ENCODE measurements at regions not wholly inside any gene's neighbourhood (a gene's known extent, or its start where the extent isn't known, plus 50 kb on each side); places are given as distances from the start of the nearest gene placed in this dataset.

- H3K27ac ChIP-seq (ENCODE audit: low read length in 2 of 2): no peak overlapping the region
- no peaks in the 10 kb centered on the region for H3K4me1 ChIP-seq (ENCODE audit: control insufficient read depth in 2 of 2, insufficient read depth in 2 of 2, low read length in 2 of 2)
- CTCF ChIA-PET: no interaction called here
- H3K9me3 ChIP-seq (ENCODE audit: control extremely low read depth in 1 of 3, control insufficient read depth in 2 of 3, insufficient read depth in 1 of 3, low read length in 2 of 3): peaks cover 0 to 4% (median 0%) of the 10 kb centered on the region in 3 donors
- H3K27me3 ChIP-seq (replicated peaks in 1 of 4; ENCODE audit: control extremely low read depth in 1 of 4, control insufficient read depth in 3 of 4, insufficient read depth in 4 of 4, low read length in 3 of 4): no peaks in the 10 kb centered on the region
- H3K79me2 ChIP-seq (ENCODE audit: control insufficient read depth, insufficient read depth, low read length): no peaks in the 10 kb centered on the region
- H2AFZ ChIP-seq (ENCODE audit: insufficient read depth, low read depth, low read length, poor library complexity, severe bottlenecking): no peak overlapping the region
- Mint-ChIP-seq H3K4me3 (no peak overlapping the region), H3K27me3 (peaks cover 10% of the 10 kb centered on the region), H3K27ac (no peak overlapping the region), H3K9me3 (ENCODE audit: insufficient read depth) (no peaks in the 10 kb centered on the region), H3K4me1 (no peaks in the 10 kb centered on the region)
- no peak overlapping the region for H3K4me3 ChIP-seq (ENCODE audit: control extremely low read depth in 1 of 5, extremely low read depth in 1 of 5, insufficient read depth in 1 of 5, low read depth in 2 of 5, low read length in 4 of 5)
- H3K9ac ChIP-seq (ENCODE audit: low read length): no peak overlapping the region
- no peak overlapping the region for H3K4me2 ChIP-seq (replicated peaks; ENCODE audit: low read depth, low read length, poor library complexity, severe bottlenecking)
- no peak for TF ChIP-seq CTCF (IDR thresholded peaks at IDR 0.05)
- no peak for TF ChIP-seq EZH2 (IDR thresholded peaks at IDR 0.05; ENCODE audit: borderline replicate concordance, insufficient read depth, low read depth, low read length, poor library complexity, severe bottlenecking)
- no peaks in the 10 kb centered on the region for H4K20me1 ChIP-seq (ENCODE audit: control insufficient read depth, insufficient read depth, low read length, poor library complexity, severe bottlenecking)
- POLR2A ChIA-PET: no interaction called here
- no peaks in the 10 kb centered on the region for H3K36me3 ChIP-seq (replicated peaks in 1 of 2; ENCODE audit: control extremely low read depth in 1 of 2, control insufficient read depth in 1 of 2, extremely low read depth in 1 of 2, insufficient read depth in 2 of 2, low read length in 1 of 2)
- intact Hi-C loops (cut with micrococcal nuclease): no loop called here
- no peak for ATAC-seq (ENCODE audit: low read depth)
- no peak for DNase-seq
Observed at GRCh38 chr20:52586660-52587059, 385.5 kb upstream of the TSHZ2 start.

DNA sequence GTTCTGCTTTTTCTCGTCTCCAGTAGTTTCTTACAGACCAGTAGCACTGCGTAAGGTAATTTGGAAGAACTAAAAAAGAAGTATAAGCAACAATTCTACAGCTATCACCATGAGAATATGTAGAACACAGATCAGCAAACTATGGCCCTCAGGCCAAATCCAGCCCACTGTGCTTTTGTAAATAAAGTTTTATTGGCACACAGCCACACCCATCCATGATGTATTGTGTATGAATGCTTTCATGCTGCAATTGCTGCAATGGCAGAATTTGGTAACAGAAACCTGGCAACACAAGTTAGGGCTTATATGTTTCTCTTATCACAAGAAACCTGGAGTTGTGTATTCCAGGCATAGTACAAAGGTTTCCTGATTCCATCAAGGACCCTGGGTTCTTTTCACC is 386.8 kb upstream of the TSHZ2 start:
- Mint-ChIP-seq H3K4me3 (no peak overlapping the region), H3K4me1 (no peaks in the 10 kb centered on the region), H3K27me3 (peaks cover 6% of the 10 kb centered on the region), H3K9me3 (ENCODE audit: insufficient read depth) (no peaks in the 10 kb centered on the region), H3K27ac (no peak overlapping the region)
- Histone ChIP-seq H3K4me1 (ENCODE audit: control insufficient read depth in 2 of 2, insufficient read depth in 2 of 2, low read length in 2 of 2) (no peaks in the 10 kb centered on the region), H2AFZ (ENCODE audit: insufficient read depth, low read depth, low read length, poor library complexity, severe bottlenecking) (no peak overlapping the region), H3K9me3 (ENCODE audit: control extremely low read depth in 1 of 3, control insufficient read depth in 2 of 3, insufficient read depth in 1 of 3, low read length in 2 of 3) (no peaks in the 10 kb centered on the region), H3K27me3 (replicated peaks in 1 of 4; ENCODE audit: control extremely low read depth in 1 of 4, control insufficient read depth in 3 of 4, insufficient read depth in 4 of 4, low read length in 3 of 4) (no peaks in the 10 kb centered on the region), H4K20me1 (ENCODE audit: control insufficient read depth, insufficient read depth, low read length, poor library complexity, severe bottlenecking) (no peaks in the 10 kb centered on the region), H3K36me3 (replicated peaks in 1 of 2; ENCODE audit: control extremely low read depth in 1 of 2, control insufficient read depth in 1 of 2, extremely low read depth in 1 of 2, insufficient read depth in 2 of 2, low read length in 1 of 2) (no peaks in the 10 kb centered on the region), H3K79me2 (ENCODE audit: control insufficient read depth, insufficient read depth, low read length) (no peaks in the 10 kb centered on the region), H3K4me2 (replicated peaks; ENCODE audit: low read depth, low read length, poor library complexity, severe bottlenecking) (no peak overlapping the region), H3K4me3 (ENCODE audit: control extremely low read depth in 1 of 5, extremely low read depth in 1 of 5, insufficient read depth in 1 of 5, low read depth in 2 of 5, low read length in 4 of 5) (no peak overlapping the region), H3K27ac (ENCODE audit: low read length in 2 of 2) (no peak overlapping the region), H3K9ac (ENCODE audit: low read length) (no peak overlapping the region)
- intact Hi-C loops (cut with micrococcal nuclease): no loop called here
- DNase-seq (no peak), ATAC-seq (ENCODE audit: low read depth) (no peak)
- POLR2A ChIA-PET: no interaction called here
- CTCF ChIA-PET: no interaction called here
- no CpG with 5 or more reads among the region's 2 CpGs for WGBS (ENCODE audit: insufficient coverage)
- no peak for TF ChIP-seq CTCF (IDR thresholded peaks at IDR 0.05)
- TF ChIP-seq EZH2 (IDR thresholded peaks at IDR 0.05; ENCODE audit: borderline replicate concordance, insufficient read depth, low read depth, low read length, poor library complexity, severe bottlenecking): no peak
